ENCODE measurements at regions not wholly inside any gene's neighbourhood (a gene's known extent, or its start where the extent isn't known, plus 50 kb on each side); places are given as distances from the start of the nearest gene placed in this dataset.

- CTCF ChIA-PET: interaction anchor here (1.2 to 1.4 kb wide), 2 partner anchors 14 to 16 kb away, joined by 4 read pairs; no protein-coding TSS in a partner anchor
Observed at GRCh38 chr21:15326032-15326867, 261.4 kb upstream of the NRIP1 start.

GRCh38 chr21:15327637-15328265 lies 263.0 kb upstream of the NRIP1 start:
- H3K27ac ChIP-seq (ENCODE audit: insufficient read depth in 1 of 2, low read depth in 1 of 2, low read length in 2 of 2, poor library complexity in 1 of 2, severe bottlenecking in 2 of 2): no peak overlapping the region
- no peaks in the 10 kb centered on the region for H3K4me1 ChIP-seq (ENCODE audit: control extremely low read depth in 1 of 4, control insufficient read depth in 4 of 4, insufficient read depth in 4 of 4, low read length in 3 of 4)
- POLR2A ChIA-PET: no interaction called here
- DNase-seq: no peak
- H3K36me3 ChIP-seq (ENCODE audit: control insufficient read depth in 4 of 4, insufficient read depth in 4 of 4, low read length in 3 of 4): no peaks in the 10 kb centered on the region
- no peaks in the 10 kb centered on the region for H3K27me3 ChIP-seq (replicated peaks in 2 of 5; ENCODE audit: control insufficient read depth in 4 of 5, insufficient read depth in 5 of 5, low read length in 4 of 5)
- 100% methylated on average over 1 of the region's 2 CpGs for WGBS (ENCODE audit: insufficient coverage)
- no peak overlapping the region for H3K4me3 ChIP-seq (ENCODE audit: control insufficient read depth in 1 of 7, extremely low read depth in 1 of 7, insufficient read depth in 4 of 7, low read depth in 2 of 7, low read length in 6 of 7)
- CTCF ChIA-PET: interaction anchor here (1.1 to 1.4 kb wide), 3 partner anchors 13 to 17 kb away, joined by 3 to 4 read pairs (median 4); no protein-coding TSS in a partner anchor
- peaks cover 0 to 16% (median 12%) of the 10 kb centered on the region in 5 experiments for H3K9me3 ChIP-seq (ENCODE audit: control extremely low read depth in 1 of 5, control insufficient read depth in 4 of 5, insufficient read depth in 2 of 5, low read depth in 1 of 5, low read length in 4 of 5)

More at GRCh38 chr21:15326032-15326867, 261.4 kb upstream of the NRIP1 start:
- Histone ChIP-seq H3K27ac (ENCODE audit: insufficient read depth in 1 of 2, low read depth in 1 of 2, low read length in 2 of 2, poor library complexity in 1 of 2, severe bottlenecking in 2 of 2) (no peak overlapping the region), H3K4me1 (ENCODE audit: control extremely low read depth in 1 of 4, control insufficient read depth in 4 of 4, insufficient read depth in 4 of 4, low read length in 3 of 4) (no peaks in the 10 kb centered on the region), H3K4me3 (ENCODE audit: control insufficient read depth in 1 of 7, extremely low read depth in 1 of 7, insufficient read depth in 4 of 7, low read depth in 2 of 7, low read length in 6 of 7) (no peak overlapping the region), H3K36me3 (ENCODE audit: control insufficient read depth in 4 of 4, insufficient read depth in 4 of 4, low read length in 3 of 4) (no peaks in the 10 kb centered on the region), H3K9me3 (ENCODE audit: control extremely low read depth in 1 of 5, control insufficient read depth in 4 of 5, insufficient read depth in 2 of 5, low read depth in 1 of 5, low read length in 4 of 5) (peaks cover 0 to 16% (median 13%) of the 10 kb centered on the region in 5 experiments), H3K27me3 (replicated peaks in 2 of 5; ENCODE audit: control insufficient read depth in 4 of 5, insufficient read depth in 5 of 5, low read length in 4 of 5) (no peaks in the 10 kb centered on the region)
- DNase-seq: no peak
- POLR2A ChIA-PET: no interaction called here
- 91% methylated on average over 7 of the region's 9 CpGs for WGBS (ENCODE audit: insufficient coverage)

DNA sequence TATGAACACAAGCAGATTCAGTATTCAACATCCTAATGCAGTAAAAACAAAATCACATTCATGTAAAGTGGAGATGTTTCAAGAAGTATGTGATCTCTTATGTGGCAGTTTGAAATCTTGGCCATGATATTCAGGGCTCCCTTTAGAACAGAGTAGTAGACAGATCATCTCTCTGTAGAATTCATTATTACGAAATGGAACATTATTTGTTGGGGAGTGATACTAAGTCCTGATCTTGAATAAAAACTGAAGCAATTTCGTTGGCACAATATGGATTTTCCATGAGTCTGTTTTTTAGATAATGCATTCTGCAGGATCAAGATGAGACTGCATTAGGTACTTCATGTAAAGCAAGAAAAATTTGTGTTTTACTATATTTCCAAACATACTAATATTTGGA lies 264.4 kb upstream of the NRIP1 start:
- Histone ChIP-seq H3K4me3 (ENCODE audit: control insufficient read depth in 1 of 7, extremely low read depth in 1 of 7, insufficient read depth in 4 of 7, low read depth in 2 of 7, low read length in 6 of 7) (no peak overlapping the region), H3K9me3 (ENCODE audit: control extremely low read depth in 1 of 5, control insufficient read depth in 4 of 5, insufficient read depth in 2 of 5, low read depth in 1 of 5, low read length in 4 of 5) (peaks cover 0 to 16% (median 12%) of the 10 kb centered on the region in 5 experiments), H3K27ac (ENCODE audit: insufficient read depth in 1 of 2, low read depth in 1 of 2, low read length in 2 of 2, poor library complexity in 1 of 2, severe bottlenecking in 2 of 2) (no peak overlapping the region), H3K4me1 (ENCODE audit: control extremely low read depth in 1 of 4, control insufficient read depth in 4 of 4, insufficient read depth in 4 of 4, low read length in 3 of 4) (no peaks in the 10 kb centered on the region), H3K27me3 (replicated peaks in 2 of 5; ENCODE audit: control insufficient read depth in 4 of 5, insufficient read depth in 5 of 5, low read length in 4 of 5) (no peaks in the 10 kb centered on the region), H3K36me3 (ENCODE audit: control insufficient read depth in 4 of 4, insufficient read depth in 4 of 4, low read length in 3 of 4) (no peaks in the 10 kb centered on the region)
- WGBS (ENCODE audit: insufficient coverage): 100% methylated on average over 1 of the region's 2 CpGs
- POLR2A ChIA-PET: no interaction called here
- DNase-seq: no peak
- CTCF ChIA-PET: no interaction called here

GRCh38 chr21:15330872-15331271 lies 266.1 kb upstream of the NRIP1 start:
- Histone ChIP-seq H3K27me3 (replicated peaks in 2 of 5; ENCODE audit: control insufficient read depth in 4 of 5, insufficient read depth in 5 of 5, low read length in 4 of 5) (no peaks in the 10 kb centered on the region), H3K36me3 (ENCODE audit: control insufficient read depth in 4 of 4, insufficient read depth in 4 of 4, low read length in 3 of 4) (no peaks in the 10 kb centered on the region), H3K4me1 (ENCODE audit: control extremely low read depth in 1 of 4, control insufficient read depth in 4 of 4, insufficient read depth in 4 of 4, low read length in 3 of 4) (no peaks in the 10 kb centered on the region), H3K9me3 (ENCODE audit: control extremely low read depth in 1 of 5, control insufficient read depth in 4 of 5, insufficient read depth in 2 of 5, low read depth in 1 of 5, low read length in 4 of 5) (peaks cover 0 to 16% (median 12%) of the 10 kb centered on the region in 5 experiments), H3K27ac (ENCODE audit: insufficient read depth in 1 of 2, low read depth in 1 of 2, low read length in 2 of 2, poor library complexity in 1 of 2, severe bottlenecking in 2 of 2) (no peak overlapping the region), H3K4me3 (ENCODE audit: control insufficient read depth in 1 of 7, extremely low read depth in 1 of 7, insufficient read depth in 4 of 7, low read depth in 2 of 7, low read length in 6 of 7) (no peak overlapping the region)
- POLR2A ChIA-PET: no interaction called here
- CTCF ChIA-PET: no interaction called here
- DNase-seq: no peak

DNA sequence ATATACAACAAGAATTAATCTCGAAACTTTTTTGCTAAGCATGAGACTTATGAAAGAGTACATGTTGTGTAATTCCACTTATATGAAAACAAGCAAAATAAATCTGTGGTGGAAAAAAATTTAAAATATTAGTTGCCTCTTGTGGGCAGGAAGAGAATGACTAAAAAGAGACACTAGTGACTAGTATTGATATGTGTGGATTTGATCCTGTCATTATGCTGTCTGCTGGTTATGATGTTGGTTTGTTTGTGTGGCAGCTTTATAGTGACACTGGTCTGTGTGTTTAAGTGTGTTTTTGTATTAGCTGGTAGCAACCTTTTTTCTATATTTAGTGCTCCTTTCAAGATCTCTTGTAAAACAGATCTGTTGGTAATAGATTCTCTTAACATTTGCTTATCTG lies 267.8 kb upstream of the NRIP1 start:
- no peak for DNase-seq
- Histone ChIP-seq H3K27me3 (replicated peaks in 2 of 5; ENCODE audit: control insufficient read depth in 4 of 5, insufficient read depth in 5 of 5, low read length in 4 of 5) (no peaks in the 10 kb centered on the region), H3K27ac (ENCODE audit: insufficient read depth in 1 of 2, low read depth in 1 of 2, low read length in 2 of 2, poor library complexity in 1 of 2, severe bottlenecking in 2 of 2) (no peak overlapping the region), H3K36me3 (ENCODE audit: control insufficient read depth in 4 of 4, insufficient read depth in 4 of 4, low read length in 3 of 4) (no peaks in the 10 kb centered on the region), H3K9me3 (ENCODE audit: control extremely low read depth in 1 of 5, control insufficient read depth in 4 of 5, insufficient read depth in 2 of 5, low read depth in 1 of 5, low read length in 4 of 5) (peaks cover 0 to 4% (median 3%) of the 10 kb centered on the region in 5 experiments), H3K4me3 (ENCODE audit: control insufficient read depth in 1 of 7, extremely low read depth in 1 of 7, insufficient read depth in 4 of 7, low read depth in 2 of 7, low read length in 6 of 7) (no peak overlapping the region), H3K4me1 (ENCODE audit: control extremely low read depth in 1 of 4, control insufficient read depth in 4 of 4, insufficient read depth in 4 of 4, low read length in 3 of 4) (no peaks in the 10 kb centered on the region)
- ChIA-PET POLR2A (no interaction called here), CTCF (no interaction called here)
- WGBS (ENCODE audit: insufficient coverage): no CpG with 5 or more reads among the region's 1 CpG

- H3K4me1 ChIP-seq (ENCODE audit: control extremely low read depth in 1 of 4, control insufficient read depth in 4 of 4, insufficient read depth in 4 of 4, low read length in 3 of 4): no peaks in the 10 kb centered on the region
- no peaks in the 10 kb centered on the region for H3K36me3 ChIP-seq (ENCODE audit: control insufficient read depth in 4 of 4, insufficient read depth in 4 of 4, low read length in 3 of 4)
- ChIA-PET CTCF (interaction anchor here (1.1 kb wide), 1 partner anchor 79 kb away, joined by 3 read pairs; no protein-coding TSS in a partner anchor), POLR2A (no interaction called here)
- peaks cover 0 to 3% (median 0%) of the 10 kb centered on the region in 5 experiments for H3K9me3 ChIP-seq (ENCODE audit: control extremely low read depth in 1 of 5, control insufficient read depth in 4 of 5, insufficient read depth in 2 of 5, low read depth in 1 of 5, low read length in 4 of 5)
- no peaks in the 10 kb centered on the region for H3K27me3 ChIP-seq (replicated peaks in 2 of 5; ENCODE audit: control insufficient read depth in 4 of 5, insufficient read depth in 5 of 5, low read length in 4 of 5)
- H3K27ac ChIP-seq (ENCODE audit: insufficient read depth in 1 of 2, low read depth in 1 of 2, low read length in 2 of 2, poor library complexity in 1 of 2, severe bottlenecking in 2 of 2): no peak overlapping the region
- no peak overlapping the region for H3K4me3 ChIP-seq (ENCODE audit: control insufficient read depth in 1 of 7, extremely low read depth in 1 of 7, insufficient read depth in 4 of 7, low read depth in 2 of 7, low read length in 6 of 7)
- WGBS (ENCODE audit: insufficient coverage): no CpG with 5 or more reads among the region's 1 CpG
- DNase-seq: no peak
Observed at GRCh38 chr21:15333136-15333710, 268.4 kb upstream of the NRIP1 start.

- H3K36me3 ChIP-seq (ENCODE audit: control insufficient read depth in 4 of 4, insufficient read depth in 4 of 4, low read length in 3 of 4): no peaks in the 10 kb centered on the region
- DNase-seq: no peak
- peaks cover 0 to 3% (median 0%) of the 10 kb centered on the region in 5 experiments for H3K9me3 ChIP-seq (ENCODE audit: control extremely low read depth in 1 of 5, control insufficient read depth in 4 of 5, insufficient read depth in 2 of 5, low read depth in 1 of 5, low read length in 4 of 5)
- H3K27me3 ChIP-seq (replicated peaks in 2 of 5; ENCODE audit: control insufficient read depth in 4 of 5, insufficient read depth in 5 of 5, low read length in 4 of 5): no peaks in the 10 kb centered on the region
- no peak overlapping the region for H3K4me3 ChIP-seq (ENCODE audit: control insufficient read depth in 1 of 7, extremely low read depth in 1 of 7, insufficient read depth in 4 of 7, low read depth in 2 of 7, low read length in 6 of 7)
- H3K4me1 ChIP-seq (ENCODE audit: control extremely low read depth in 1 of 4, control insufficient read depth in 4 of 4, insufficient read depth in 4 of 4, low read length in 3 of 4): no peaks in the 10 kb centered on the region
- WGBS (ENCODE audit: insufficient coverage): no CpG with 5 or more reads among the region's 2 CpGs
- ChIA-PET CTCF (interaction anchor here (1.1 kb wide), 1 partner anchor 80 kb away, joined by 3 read pairs; no protein-coding TSS in a partner anchor), POLR2A (no interaction called here)
- no peak overlapping the region for H3K27ac ChIP-seq (ENCODE audit: insufficient read depth in 1 of 2, low read depth in 1 of 2, low read length in 2 of 2, poor library complexity in 1 of 2, severe bottlenecking in 2 of 2)
Observed at GRCh38 chr21:15333951-15334350, 269.2 kb upstream of the NRIP1 start.
